Right lobe of liver (tissue), 6 donors: ENCODE measurements at regions not wholly inside any gene's neighbourhood (a gene's known extent, or its start where the extent isn't known, plus 50 kb on each side); places are given as distances from the start of the nearest gene placed in this dataset.

Experiments
- ATAC-seq, 4 donors: fragments of 200-7000 bp; cut with Tn5 transposase; one replicate each; pipeline ENCODE4 v1.9.1; 2020; ENCODE audit warnings: mild to moderate bottlenecking in 4 of 4, moderate library complexity in 4 of 4
- DNase-seq, 3 donors: peaks; one replicate each; pipeline ENCODE4 v3.0.0-alpha.2; 2020
- H3K27ac ChIP-seq, 3 donors: fragments of 200-600 bp; one replicate each; pipeline ENCODE4 v1.8.0; 2022
- H3K27me3 ChIP-seq, 2 donors: fragments of 200-600 bp; one replicate each; pipeline ENCODE4 v1.8.0; 2022
- H3K36me3 ChIP-seq, 4 donors: fragments of 200-600 bp; sonication (generic) in 1 of 4; one replicate each; pipeline versions ENCODE4 v1.5.1 to v1.8.0; 2017 to 2022; ENCODE audit warnings: control low read depth in 1 of 4
- H3K4me1 ChIP-seq, 4 donors: fragments of 200-600 bp; sonication (generic) in 1 of 4; one replicate each; pipeline versions ENCODE4 v1.5.1 to v1.8.0; 2017 to 2022; ENCODE audit warnings: control low read depth in 1 of 4
- H3K4me3 ChIP-seq, 3 donors: fragments of 200-600 bp; one replicate each; pipeline ENCODE4 v1.8.0; 2022
- H3K9me3 ChIP-seq, 4 donors: fragments of 200-600 bp; sonication (generic) in 1 of 4; one replicate each; pipeline versions ENCODE4 v1.5.1 to v1.8.0; 2017 to 2022; ENCODE audit warnings: control low read depth in 1 of 4
- POLR2A ChIP-seq: fragments of 450-650 bp; IDR thresholded peaks from one replicate; pipeline ENCODE4 v1.6.1; 2017; ENCODE audit warnings: antibody characterized with exemption, mild to moderate bottlenecking
- WGBS: methylation state at CpG from one replicate; pipeline ENCODE4 v1.1.6; 2018; ENCODE audit warnings: low coverage, low lambda C conversion rate; ENCODE audit not compliant: insufficient coverage; ENCODE audit errors: missing lambda C conversion rate; 5-methylcytosine and 5-hydroxymethylcytosine counted together
- intact Hi-C, 2 donors: fragments of 100-400 bp; cut with DNase I; formaldehyde crosslinking; loops; one replicate each; pipeline versions ENCODE4 v1.11.2 to v1.14.1; 2022
- TF ChIP-seq, protein P1 (sequence below), 4 donors: fragments of 200-600 bp in 3 of 4; fragments of 450-650 bp in 1 of 4; IDR thresholded peaks; one replicate each; pipeline versions ENCODE4 v1.5.1 to v1.8.0; 2016 to 2022; ENCODE audit warnings: antibody characterized with exemption in 4 of 4, mild to moderate bottlenecking in 2 of 4
- donor health status: DM: no; HTN: yes; CAD: no.
- donor health status: DM: no; HTN: no; CAD: no.
- donor health status: DM: no; HTN: no; CAD: no.
- donor health status: DM: no; HTN: yes; CAD: no.
- donor health status: DM: no; HTN: yes; CAD: no.

DNA sequence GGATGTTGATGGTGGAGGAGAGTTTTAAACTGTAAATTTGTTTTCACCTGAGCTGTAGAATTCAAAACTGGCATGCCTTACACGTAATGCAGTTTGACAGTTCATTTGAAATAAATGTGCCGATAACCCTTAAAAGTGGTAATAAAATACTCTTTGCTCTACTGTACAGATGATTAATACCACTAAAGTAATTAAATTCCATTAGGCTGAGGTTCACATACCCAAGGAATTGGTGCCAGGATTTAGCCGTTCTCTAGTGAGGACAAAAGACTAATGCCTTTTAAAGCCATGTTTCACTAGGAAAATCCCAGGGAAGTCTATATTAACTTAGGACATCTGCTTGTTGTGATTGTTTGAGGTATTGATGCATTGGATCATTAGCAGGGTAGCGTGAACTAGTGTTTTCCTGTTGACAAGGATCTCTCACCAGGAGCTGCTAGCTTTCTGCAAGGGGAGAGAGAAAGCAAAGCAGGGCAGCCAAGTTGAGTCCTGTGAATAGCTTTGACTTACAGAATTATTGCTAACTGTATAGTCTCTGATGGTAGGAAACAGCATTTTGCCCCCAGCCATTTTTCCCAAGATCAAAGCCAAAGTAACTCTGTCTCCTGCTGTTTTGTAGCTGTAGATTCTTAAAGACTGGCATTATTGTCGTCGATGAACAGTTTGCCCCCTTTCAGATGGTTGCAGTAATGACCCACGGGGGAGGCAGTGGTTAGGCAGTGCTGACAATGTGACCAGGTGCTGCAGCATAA lies 280.9 kb upstream of the FANCL start:
- DNase-seq (no peak), ATAC-seq (no peak)
- Histone ChIP-seq H3K4me3 (no peak overlapping the region), H3K36me3 (no peaks in the 10 kb centered on the region), H3K27me3 (peaks cover 0 to 6% of the 10 kb centered on the region in 2 donors), H3K4me1 (no peaks in the 10 kb centered on the region), H3K27ac (no peak overlapping the region), H3K9me3 (no peaks in the 10 kb centered on the region)
- intact Hi-C loops: no loop called here
- no peak for TF ChIP-seq POLR2A
- TF ChIP-seq, protein P1, sequence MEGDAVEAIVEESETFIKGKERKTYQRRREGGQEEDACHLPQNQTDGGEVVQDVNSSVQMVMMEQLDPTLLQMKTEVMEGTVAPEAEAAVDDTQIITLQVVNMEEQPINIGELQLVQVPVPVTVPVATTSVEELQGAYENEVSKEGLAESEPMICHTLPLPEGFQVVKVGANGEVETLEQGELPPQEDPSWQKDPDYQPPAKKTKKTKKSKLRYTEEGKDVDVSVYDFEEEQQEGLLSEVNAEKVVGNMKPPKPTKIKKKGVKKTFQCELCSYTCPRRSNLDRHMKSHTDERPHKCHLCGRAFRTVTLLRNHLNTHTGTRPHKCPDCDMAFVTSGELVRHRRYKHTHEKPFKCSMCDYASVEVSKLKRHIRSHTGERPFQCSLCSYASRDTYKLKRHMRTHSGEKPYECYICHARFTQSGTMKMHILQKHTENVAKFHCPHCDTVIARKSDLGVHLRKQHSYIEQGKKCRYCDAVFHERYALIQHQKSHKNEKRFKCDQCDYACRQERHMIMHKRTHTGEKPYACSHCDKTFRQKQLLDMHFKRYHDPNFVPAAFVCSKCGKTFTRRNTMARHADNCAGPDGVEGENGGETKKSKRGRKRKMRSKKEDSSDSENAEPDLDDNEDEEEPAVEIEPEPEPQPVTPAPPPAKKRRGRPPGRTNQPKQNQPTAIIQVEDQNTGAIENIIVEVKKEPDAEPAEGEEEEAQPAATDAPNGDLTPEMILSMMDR (IDR thresholded peaks at IDR 0.05): no peak
- 46% methylated on average over 7 of the region's 7 CpGs for WGBS

DNA sequence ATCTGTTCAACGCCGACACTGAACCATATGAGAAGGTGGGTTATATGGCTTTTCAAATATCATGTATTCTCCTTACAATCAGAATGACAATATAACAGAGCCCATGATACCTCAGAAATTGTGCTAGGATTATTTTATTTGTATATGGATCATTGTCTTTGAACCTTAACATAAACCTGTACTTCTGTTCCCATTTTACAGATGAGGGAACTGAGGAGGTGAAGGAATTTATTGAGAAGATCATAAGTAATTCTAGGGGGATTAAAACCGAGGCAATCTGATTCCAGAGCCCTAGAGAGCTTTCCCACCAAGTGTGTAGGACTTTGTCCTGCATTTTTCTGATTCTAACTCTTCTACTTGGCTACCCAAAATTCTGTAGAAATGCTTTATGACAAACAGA lies 279.8 kb upstream of the FANCL start:
- Histone ChIP-seq H3K36me3 (no peaks in the 10 kb centered on the region), H3K9me3 (no peaks in the 10 kb centered on the region), H3K27ac (no peak overlapping the region), H3K27me3 (peaks cover 0 to 6% of the 10 kb centered on the region in 2 donors), H3K4me1 (no peaks in the 10 kb centered on the region), H3K4me3 (no peak overlapping the region)
- DNase-seq (no peak), ATAC-seq (no peak)
- intact Hi-C loops: no loop called here
- WGBS: 11% methylated on average over 1 of the region's 3 CpGs
- TF ChIP-seq POLR2A: no peak

DNA sequence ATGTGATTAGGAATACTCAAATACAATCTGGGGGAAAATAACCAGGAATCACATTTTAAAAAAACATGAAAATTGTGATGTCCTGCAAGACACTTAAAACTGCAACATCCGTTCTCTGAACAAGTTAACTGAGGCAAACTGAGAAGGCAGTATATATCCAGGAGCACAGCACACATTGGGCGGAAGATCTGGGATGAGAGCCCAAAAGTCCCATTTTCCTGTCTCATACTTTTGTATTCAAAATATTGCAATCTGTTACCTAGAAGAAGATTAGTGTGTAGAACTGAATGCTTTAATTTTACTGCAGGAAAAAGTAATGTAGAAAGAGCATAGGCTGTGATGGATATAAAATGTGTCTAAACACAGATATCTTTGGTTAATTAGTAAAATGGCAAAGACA lies 276.8 kb upstream of the FANCL start:
- Histone ChIP-seq H3K27ac (no peak overlapping the region), H3K4me3 (no peak overlapping the region), H3K36me3 (no peaks in the 10 kb centered on the region), H3K27me3 (peaks cover 0 to 6% of the 10 kb centered on the region in 2 donors), H3K4me1 (no peaks in the 10 kb centered on the region), H3K9me3 (no peaks in the 10 kb centered on the region)
- DNase-seq (no peak), ATAC-seq (no peak)
- WGBS: 65% methylated on average over 2 of the region's 2 CpGs
- TF ChIP-seq POLR2A: no peak
- TF ChIP-seq, protein P1 (IDR thresholded peaks at IDR 0.05): no peak
- intact Hi-C loops: no loop called here

DNA sequence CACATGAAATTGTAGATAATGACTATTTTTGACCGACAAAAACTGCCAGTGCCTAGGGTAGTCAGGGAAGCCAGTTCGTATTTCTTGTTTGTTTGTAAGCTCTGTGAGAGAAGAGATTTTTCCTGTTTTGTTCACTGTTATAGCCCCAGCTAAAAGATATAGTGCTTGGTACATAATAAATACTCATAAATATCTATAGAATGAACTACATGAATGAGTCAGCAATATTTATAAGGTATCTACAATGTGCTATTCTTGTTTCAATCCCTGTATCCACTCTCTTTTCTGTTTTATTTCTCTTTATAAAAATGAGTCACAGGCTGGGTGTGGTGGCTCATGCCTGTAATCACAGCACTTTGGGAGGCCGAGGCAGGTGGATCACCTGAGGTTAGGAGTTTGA lies 275.6 kb upstream of the FANCL start:
- H3K27me3 ChIP-seq: peaks cover 0 to 6% of the 10 kb centered on the region in 2 donors
- H3K4me1 ChIP-seq: no peaks in the 10 kb centered on the region
- H3K4me3 ChIP-seq: no peak overlapping the region
- H3K9me3 ChIP-seq: no peaks in the 10 kb centered on the region
- no peaks in the 10 kb centered on the region for H3K36me3 ChIP-seq
- ATAC-seq (no peak), DNase-seq (no peak)
- TF ChIP-seq, protein P1 (IDR thresholded peaks at IDR 0.05): no peak
- TF ChIP-seq POLR2A: no peak
- intact Hi-C loops: no loop called here
- 66% methylated on average over 3 of the region's 3 CpGs for WGBS
- no peak overlapping the region for H3K27ac ChIP-seq

DNA sequence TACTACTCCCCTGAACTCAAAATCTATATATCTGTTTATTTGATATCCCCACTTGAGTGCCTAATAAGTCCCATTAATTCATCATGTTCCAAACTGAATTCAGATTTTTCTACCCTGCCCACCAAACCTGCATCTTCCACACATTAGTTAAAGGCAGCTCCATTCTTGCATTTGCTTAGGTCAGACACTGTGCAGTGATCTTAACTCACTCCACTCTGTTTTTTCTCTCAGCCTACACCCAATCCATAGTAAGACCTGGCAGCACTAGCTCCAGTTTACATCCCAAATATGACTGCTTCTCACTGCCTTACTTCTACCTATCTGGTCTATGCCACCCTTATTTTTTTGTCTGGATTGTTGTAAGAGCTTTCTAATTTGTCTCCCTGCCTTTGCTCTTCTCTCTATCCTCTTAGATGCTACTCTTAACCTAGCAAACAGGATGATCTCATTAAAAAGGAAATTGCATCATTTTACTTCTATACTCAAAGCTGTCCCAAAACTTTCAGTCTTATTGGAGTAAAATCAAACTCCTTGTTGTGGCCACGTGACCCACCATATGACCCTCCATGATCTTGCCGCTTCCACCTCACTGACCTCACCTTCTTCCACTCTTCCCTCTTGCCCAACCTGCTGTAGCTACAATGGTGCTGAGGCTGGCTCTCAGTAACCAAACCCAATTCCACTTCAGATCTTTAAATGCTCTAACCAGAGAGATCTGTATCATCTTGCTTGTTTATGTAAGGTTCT lies 274.9 kb upstream of the FANCL start:
- Histone ChIP-seq H3K27ac (no peak overlapping the region), H3K4me1 (no peaks in the 10 kb centered on the region), H3K4me3 (no peak overlapping the region), H3K9me3 (no peaks in the 10 kb centered on the region), H3K27me3 (peaks cover 0 to 6% of the 10 kb centered on the region in 2 donors), H3K36me3 (no peaks in the 10 kb centered on the region)
- DNase-seq (no peak), ATAC-seq (no peak)
- 80% methylated on average over 2 of the region's 2 CpGs for WGBS
- TF ChIP-seq, protein P1 (IDR thresholded peaks at IDR 0.05): no peak
- no peak for TF ChIP-seq POLR2A
- intact Hi-C loops: no loop called here
